Cerebellar cortex (tissue), 1 donor: ENCODE measurements at regions not wholly inside any gene's neighbourhood (a gene's known extent, or its start where the extent isn't known, plus 50 kb on each side); places are given as distances from the start of the nearest gene placed in this dataset.

Experiments used
- DNase-seq: peaks from one replicate; pipeline ENCODE4 v3.0.0-alpha.2; 2015; ENCODE audit warnings: low spot score

GRCh38 chr5:164688437-164688836 lies 1183.0 kb downstream of the MAT2B start:
- no peak for DNase-seq

- no peak for DNase-seq
Measured at GRCh38 chr5:164708831-164709230, 1203.4 kb downstream of the MAT2B start.

DNA sequence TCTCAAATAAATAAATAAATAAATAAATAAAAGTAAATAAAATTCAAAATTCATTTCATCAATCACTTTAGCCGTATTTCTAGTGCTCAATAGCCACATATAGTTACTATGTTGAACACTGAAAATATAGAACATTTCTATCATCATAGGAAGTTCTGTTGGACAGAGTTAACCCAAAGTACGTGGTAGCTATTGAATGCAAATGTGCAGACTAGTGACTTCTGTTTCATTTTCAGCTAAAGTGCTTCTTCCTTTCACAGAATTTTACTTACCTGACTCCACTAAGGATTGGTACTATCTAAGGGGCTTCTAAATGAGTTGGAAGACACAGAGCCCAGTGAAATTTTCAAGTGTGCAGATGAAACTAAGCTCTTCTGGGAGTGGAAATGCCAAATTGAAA lies 1208.3 kb downstream of the MAT2B start:
- no peak for DNase-seq

DNA sequence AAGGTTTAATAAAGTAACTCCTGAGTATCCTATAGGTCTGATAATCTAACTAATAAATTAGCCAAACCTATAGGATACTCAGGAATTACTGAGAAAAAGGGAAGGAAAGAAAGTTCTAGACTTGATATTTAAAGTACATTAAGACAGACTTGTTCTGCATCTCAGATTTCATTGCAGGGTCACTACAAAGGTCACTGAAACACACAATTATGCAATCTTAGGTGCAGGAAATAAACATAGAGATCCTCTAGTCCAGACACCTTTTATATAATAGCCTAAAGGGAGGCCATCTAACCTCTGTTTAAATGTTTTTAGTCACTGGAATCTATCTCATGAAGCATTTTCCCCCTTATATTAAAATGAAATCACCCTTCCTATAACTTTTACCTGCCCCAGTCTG lies 1215.7 kb downstream of the MAT2B start:
- no peak for DNase-seq

GRCh38 chr5:164721656-164722055 lies 1216.2 kb downstream of the MAT2B start:
- DNase-seq: no peak

DNA sequence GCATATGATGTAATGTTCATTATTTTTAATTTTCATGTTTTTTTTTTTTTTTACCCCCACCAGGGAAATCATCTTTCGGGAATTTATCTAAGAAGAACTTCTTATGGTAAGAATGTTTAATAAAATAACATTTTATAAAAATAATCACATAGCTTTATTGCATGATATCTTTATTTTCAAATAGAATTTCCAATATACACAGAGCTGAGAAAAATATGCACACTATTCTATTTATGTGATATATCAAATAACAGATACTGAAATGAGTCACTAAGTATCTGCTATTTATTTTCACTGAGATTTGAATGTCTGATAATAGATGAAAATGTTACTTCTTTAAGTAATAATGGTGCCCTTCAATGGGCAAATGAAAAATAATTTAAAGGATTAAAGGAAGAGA lies 1217.3 kb downstream of the MAT2B start:
- DNase-seq: no peak

- no peak for DNase-seq
Measured at GRCh38 chr5:164727012-164727411, 1221.6 kb downstream of the MAT2B start.

GRCh38 chr5:164728733-164729132 lies 1223.3 kb downstream of the MAT2B start:
- DNase-seq: no peak

- no peak for DNase-seq
Measured at GRCh38 chr5:164735334-164735733, 1229.9 kb downstream of the MAT2B start.

- no peak for DNase-seq
Measured at GRCh38 chr5:164741376-164741775, 1236.0 kb downstream of the MAT2B start.

DNA sequence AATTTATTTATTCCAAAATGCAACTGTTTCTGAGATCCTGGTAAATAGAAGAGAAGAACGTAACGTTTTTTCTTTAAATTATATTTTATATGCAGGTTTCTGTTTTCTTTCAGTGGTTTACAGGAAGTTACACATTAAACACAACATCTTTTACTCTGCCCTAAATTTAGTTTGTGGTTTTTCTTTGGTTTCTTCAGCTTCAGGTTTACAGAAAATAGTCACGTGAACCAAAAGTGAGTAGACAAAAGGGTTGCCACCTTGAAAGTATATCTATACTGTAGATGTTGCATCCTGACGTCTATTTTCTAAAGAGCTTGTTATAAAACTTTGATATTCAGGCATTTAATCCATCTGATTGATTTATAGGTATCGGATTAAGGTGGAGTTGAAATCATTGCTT lies 1236.6 kb downstream of the MAT2B start:
- no peak for DNase-seq

- DNase-seq: no peak
Measured at GRCh38 chr5:164746723-164747122, 1241.3 kb downstream of the MAT2B start.

- DNase-seq: no peak
Measured at GRCh38 chr5:164747371-164747770, 1242.0 kb downstream of the MAT2B start.

DNA sequence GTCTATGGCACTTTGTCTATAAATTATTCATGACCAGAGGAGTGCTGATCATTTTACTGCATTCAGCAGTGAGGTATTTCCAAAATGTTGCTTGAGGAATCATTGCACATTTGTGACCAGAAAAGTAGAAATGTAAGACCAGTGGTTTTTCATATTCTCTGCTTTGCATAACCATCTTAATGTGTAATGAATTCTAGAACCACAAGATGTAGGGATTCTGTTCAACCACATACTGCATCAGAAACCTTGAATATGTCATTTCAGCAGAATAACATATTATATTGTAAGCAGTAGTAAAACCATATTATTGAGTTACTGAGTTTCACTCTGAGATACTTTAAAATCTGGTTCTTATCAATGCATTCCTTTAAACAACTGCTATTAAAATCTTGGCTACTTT lies 1243.4 kb downstream of the MAT2B start:
- no peak for DNase-seq

GRCh38 chr5:164753434-164753833 lies 1248.0 kb downstream of the MAT2B start:
- DNase-seq: no peak

DNA sequence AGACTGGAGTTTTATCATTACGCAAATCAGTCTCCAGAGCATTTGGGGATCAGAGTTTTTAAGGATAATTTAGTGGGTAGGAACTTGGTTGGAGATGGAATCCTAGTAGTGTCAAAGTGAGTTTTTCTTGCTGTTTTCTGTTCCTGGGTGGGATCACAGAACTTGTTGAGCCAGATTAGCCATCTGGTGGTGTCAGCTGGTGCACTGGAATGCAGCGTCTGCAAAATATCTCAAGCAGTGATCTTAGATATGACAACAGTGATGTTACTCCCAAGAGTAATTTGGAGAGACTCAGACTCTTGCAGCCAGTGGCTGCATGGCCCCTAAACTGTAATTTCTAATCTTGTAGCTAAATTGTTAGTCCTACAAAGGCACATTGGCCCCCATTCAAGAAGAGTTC lies 1257.8 kb downstream of the MAT2B start:
- DNase-seq: no peak

- DNase-seq: no peak
Measured at GRCh38 chr5:164772122-164772521, 1266.7 kb downstream of the MAT2B start.

DNA sequence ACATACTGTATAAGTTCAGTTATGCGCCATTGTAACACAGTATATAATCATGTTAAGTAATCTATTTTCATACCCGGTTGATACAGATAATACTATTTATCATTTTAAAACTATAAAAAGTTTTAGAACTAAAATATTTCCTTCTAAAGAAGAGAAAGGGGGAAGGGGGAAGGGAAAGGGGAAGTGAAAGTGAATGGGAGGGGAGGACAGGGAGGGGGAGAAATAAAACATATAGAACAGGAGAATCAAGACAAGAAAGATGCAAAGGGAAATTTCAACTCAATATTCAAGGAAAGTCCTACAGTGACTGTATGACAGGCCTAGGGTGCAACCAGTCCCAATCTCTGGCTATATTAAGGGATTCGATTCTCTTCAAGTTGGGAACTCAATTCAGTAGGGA lies 1278.8 kb downstream of the MAT2B start:
- no peak for DNase-seq

DNA sequence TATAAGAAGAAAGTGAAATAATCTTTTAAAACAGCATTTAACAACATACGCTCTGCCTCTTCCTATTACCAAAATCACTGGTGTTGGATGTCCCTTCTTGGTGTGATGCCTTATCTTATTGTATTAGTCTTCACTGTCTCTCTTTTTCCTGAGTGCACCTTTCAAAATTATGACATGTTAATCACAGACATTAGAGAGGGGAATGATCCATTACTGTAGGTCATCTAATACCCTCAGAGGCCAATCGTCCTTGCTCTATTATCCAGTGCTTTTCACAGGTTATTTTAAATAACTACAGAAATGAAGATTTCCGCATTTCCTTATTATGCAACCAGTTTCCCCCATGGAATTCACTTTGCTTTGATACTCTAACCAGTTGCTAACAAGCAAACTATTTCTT lies 1292.7 kb downstream of the MAT2B start:
- no peak for DNase-seq

GRCh38 chr5:164799391-164799790 lies 1294.0 kb downstream of the MAT2B start:
- no peak for DNase-seq

GRCh38 chr5:164801910-164802309 lies 1296.5 kb downstream of the MAT2B start:
- DNase-seq: no peak

DNA sequence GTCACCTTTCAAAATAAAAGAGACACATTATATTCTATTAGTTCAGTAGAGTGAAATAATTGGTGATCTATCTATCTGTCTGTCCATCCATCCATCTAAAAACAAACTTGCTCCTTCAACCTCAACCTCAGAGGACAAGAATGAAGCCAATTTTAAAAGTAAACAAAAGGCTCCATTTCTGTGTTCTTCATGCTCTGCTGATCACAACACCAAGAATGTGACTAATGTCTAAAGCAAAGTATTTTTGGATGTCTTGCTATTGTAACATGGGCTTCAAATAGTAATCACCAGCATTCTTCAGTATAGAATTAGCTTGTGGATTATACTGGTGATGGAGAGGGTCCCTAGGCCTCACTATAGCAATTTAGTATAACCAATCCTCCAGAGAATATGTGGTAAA lies 1304.4 kb downstream of the MAT2B start:
- DNase-seq: no peak

DNA sequence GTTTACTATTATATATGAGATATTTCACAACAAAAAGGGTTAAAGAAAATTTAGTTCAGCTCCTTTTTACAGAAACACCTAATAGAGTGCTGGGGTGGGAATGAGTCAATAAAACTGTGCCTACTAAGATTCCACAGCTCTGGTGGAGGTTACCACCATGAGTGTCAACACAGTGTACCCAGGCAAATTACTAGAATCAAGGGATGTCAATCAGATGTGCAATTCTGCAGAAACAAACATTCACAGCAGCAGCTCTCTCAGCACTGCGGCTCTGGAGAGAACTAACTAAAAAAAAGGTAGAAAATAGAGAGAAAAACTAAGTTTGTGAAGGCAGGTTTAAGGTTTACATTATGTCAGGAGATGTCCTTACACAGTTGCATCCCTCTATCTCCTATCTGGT lies 1313.0 kb downstream of the MAT2B start:
- no peak for DNase-seq

GRCh38 chr5:164824671-164825070 lies 1319.3 kb downstream of the MAT2B start:
- DNase-seq: no peak

- DNase-seq: no peak
Measured at GRCh38 chr5:164832516-164832915, 1327.1 kb downstream of the MAT2B start.
